HG02970 (cell line): ENCODE measurements at regions not wholly inside any gene's neighbourhood (a gene's known extent, or its start where the extent isn't known, plus 50 kb on each side); places are given as distances from the start of the nearest gene placed in this dataset.

ENCODE experiments used
- ATAC-seq: cut with Tn5 transposase; IDR thresholded peaks from one replicate; pipeline ENCODE4 v1.9.1; 2021; ENCODE audit warnings: mild to moderate bottlenecking, moderate library complexity, moderate number of reproducible peaks; ENCODE audit not compliant: unreplicated experiment, low FRiP score

GRCh38 chr11:93958991-93959390, 62.2 kb upstream of the HEPHL1 start:
- ATAC-seq = no peak

DNA sequence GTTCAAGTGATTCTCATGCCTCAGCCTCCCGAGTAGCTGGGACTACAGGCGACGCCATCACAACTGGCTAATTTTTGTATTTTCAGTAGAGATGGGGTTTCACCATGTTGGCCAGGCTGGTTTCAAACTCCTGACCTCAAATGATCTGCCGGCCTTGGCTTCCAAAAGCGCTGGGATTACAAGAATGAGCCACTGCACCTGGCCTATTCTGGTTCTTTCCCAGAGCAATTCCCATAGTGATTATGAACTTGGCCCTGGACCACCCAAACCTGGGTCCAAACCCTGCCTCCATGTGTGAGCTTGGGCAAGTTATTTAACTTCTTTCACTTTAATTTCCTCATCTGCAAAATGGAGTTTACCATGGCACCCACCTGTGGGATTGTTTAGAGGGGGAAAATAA, 61.5 kb upstream of the HEPHL1 start:
- ATAC-seq = no peak

DNA sequence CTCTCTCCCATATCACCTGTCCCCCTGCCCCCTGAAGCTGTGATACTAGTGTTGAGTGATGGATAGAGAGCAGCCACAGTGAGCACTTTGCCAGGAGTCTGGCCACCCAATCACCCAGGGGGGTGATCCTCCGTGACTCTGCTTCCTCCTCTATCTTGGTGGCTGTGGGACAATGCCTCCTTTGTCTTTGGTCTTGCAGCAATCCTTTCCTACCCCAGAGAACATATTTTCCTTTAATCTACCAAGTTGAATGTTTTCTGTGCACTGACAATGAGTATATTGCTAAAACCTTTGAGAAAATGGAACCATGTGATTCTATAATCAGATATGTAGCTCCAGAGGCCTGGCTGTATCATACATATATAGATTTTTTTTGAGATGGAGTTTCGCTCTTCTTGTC, 58.1 kb upstream of the HEPHL1 start:
- no peak for ATAC-seq

DNA sequence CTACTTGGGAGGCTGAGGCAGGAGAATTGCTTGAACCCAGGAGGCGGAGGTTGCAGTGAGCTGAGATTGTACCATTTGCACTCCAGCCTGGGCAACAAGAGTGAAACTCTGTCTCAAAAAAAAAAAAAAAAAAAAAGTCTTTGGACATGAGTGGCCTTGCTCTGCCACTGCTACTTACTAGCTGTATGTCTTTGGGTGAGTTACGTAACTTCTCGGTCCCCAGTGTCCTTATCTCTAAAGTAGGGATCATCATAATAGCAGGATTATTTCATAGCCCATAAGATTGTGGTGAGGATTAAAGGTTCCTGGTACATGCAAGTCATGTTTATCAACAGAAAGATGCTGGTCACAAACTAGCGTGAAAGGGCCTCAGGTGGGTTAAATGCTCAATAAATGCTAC, 53.9 kb upstream of the HEPHL1 start:
- no peak for ATAC-seq

DNA sequence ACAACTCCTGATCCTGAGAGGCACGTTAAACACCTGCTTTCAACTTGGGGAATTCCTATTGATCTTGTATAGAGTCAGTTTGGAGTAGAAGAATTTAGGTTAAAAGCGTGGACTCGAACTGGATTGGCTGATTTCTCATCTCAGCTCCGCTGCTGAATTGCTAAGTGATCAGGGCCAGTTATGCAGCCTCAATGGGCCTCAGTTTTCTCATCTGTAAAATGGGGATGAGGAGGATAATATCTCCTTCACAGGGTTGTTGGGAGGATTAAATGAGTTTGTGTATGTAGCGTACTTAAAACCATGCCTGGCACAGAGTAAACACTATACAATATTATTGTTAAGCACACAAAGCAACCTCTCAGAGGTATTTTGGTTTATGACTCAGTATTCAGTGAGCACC, 53.2 kb upstream of the HEPHL1 start:
- ATAC-seq = no peak

DNA sequence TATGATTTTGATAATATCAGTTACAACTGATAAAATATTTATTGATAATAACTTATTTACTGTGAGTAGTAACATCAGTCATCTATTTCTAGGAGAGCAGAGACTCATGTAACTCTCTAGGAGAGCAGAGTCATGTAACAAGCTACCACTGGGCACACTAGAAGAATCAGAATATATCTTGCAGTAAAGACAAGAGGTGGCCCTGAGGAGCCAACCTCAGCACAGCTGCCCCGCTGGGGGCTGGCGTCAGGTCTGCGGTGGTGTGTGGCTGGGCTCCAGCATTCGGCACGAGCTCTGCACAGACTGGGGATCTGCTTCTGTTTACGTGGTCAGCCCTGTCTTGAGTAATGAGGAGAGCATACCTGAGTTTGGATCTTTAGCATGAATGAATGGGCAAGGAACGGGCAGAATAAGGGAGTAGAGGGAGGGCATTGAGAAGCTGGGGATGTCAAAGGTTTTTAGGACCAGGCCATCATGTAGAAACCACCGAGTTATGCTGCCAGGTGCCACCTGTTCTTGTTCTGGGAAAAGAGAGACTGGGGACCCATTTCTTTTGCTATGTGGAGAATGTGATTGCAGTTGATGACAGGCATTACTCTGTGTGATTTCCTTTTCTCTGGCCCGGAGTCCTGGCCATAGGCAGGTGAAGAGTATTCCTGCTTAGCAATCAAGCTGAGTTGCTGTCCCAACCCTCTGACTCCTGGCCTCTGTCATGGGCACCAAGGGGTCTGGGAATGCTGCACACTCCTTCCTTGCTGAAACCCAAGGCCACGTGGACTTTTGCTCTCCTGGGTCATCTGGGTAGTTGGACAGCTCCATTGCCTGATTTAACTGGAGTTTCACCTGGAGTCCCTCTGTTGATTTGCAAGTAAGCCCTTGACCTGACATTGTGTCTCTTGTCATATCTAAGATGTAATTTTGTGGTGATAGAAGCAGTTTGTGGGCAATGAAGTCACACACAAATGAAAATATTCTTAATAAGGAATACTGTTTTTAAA, 50.9 kb upstream of the HEPHL1 start:
- ATAC-seq = no peak
